IMR-90 (cell line): ENCODE measurements at regions not wholly inside any gene's neighbourhood (a gene's known extent, or its start where the extent isn't known, plus 50 kb on each side); places are given as distances from the start of the nearest gene placed in this dataset.

Source experiments
- BHLHE40 ChIP-seq: fragments of 150-350 bp; IDR thresholded peaks from 2 replicates; pipeline ENCODE4 v1.6.1; 2016; ENCODE audit warnings: mild to moderate bottlenecking, low read depth, low read length
- CEBPB ChIP-seq: IDR thresholded peaks from 2 replicates; pipeline ENCODE4 v1.6.1; 2012; ENCODE audit warnings: low read depth, low read length, improper control_type of control experiment
- CHD1 ChIP-seq: IDR thresholded peaks from 2 replicates; pipeline ENCODE4 v1.6.1; 2012; ENCODE audit warnings: low read depth, low read length, improper control_type of control experiment
- CTCF ChIP-seq: conservative IDR thresholded peaks from 2 replicates; pipeline ENCODE4 v1.5.1; 2012; ENCODE audit warnings: mild to moderate bottlenecking, low read depth, low read length, improper control_type of control experiment
- MAZ ChIP-seq: IDR thresholded peaks from 2 replicates; pipeline ENCODE4 v1.6.1; 2012; ENCODE audit warnings: low read depth, mild to moderate bottlenecking, low read length, improper control_type of control experiment, moderate library complexity, borderline replicate concordance
- POLR2A ChIP-seq: IDR thresholded peaks from 2 replicates; pipeline ENCODE4 v1.6.1; 2012; ENCODE audit warnings: mild to moderate bottlenecking, low read depth, low read length
- RAD21 ChIP-seq: IDR thresholded peaks from 2 replicates; pipeline ENCODE4 v1.6.1; 2012; ENCODE audit warnings: low read length, improper control_type of control experiment
- RFX5 ChIP-seq: IDR thresholded peaks from 2 replicates; pipeline ENCODE4 v1.8.0; 2012; ENCODE audit warnings: low read depth, mild to moderate bottlenecking, low read length, moderate library complexity
- USF2 ChIP-seq: fragments of 150-350 bp; IDR thresholded peaks from 2 replicates; pipeline ENCODE4 v1.6.1; 2017; ENCODE audit warnings: mild to moderate bottlenecking, antibody characterized with exemption, low read length, low read depth
- TF ChIP-seq, protein P1 (sequence below): fragments of 150-350 bp; IDR thresholded peaks from 2 replicates; pipeline ENCODE4 v1.6.1; 2016; ENCODE audit warnings: low read depth, mild to moderate bottlenecking, low read length, moderate library complexity, borderline replicate concordance

DNA sequence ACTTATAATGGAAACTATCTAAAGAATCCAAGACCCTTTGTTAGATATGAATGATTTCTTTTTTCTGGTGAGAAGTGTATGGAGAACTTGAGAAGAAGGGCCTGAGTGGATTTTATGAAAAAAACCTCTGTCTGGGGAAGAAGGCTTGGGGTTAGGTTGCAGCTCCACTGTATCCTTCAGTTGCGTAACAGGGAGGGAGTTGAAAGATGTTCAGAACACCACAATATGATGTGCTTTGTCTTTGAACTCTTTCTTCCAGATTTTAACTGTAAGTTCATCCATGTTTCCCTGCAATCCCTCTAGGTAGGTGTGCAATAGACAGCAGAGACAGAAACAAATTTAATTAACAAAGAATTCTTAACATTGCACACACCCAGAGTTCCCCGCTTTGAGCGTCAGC, 125.8 kb upstream of the NFIA start:
- TF ChIP-seq POLR2A (no peak), CTCF (no peak), BHLHE40 (no peak), CEBPB (peak; percentile 44; the same call in 1 of the 2 replicates), RAD21 (no peak), RFX5 (no peak), USF2 (no peak), MAZ (no peak), CHD1 (no peak)
- TF ChIP-seq, protein P1, sequence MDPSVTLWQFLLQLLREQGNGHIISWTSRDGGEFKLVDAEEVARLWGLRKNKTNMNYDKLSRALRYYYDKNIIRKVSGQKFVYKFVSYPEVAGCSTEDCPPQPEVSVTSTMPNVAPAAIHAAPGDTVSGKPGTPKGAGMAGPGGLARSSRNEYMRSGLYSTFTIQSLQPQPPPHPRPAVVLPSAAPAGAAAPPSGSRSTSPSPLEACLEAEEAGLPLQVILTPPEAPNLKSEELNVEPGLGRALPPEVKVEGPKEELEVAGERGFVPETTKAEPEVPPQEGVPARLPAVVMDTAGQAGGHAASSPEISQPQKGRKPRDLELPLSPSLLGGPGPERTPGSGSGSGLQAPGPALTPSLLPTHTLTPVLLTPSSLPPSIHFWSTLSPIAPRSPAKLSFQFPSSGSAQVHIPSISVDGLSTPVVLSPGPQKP = no peak
